ENCODE measurements at regions not wholly inside any gene's neighbourhood (a gene's known extent, or its start where the extent isn't known, plus 50 kb on each side); places are given as distances from the start of the nearest gene placed in this dataset.
"Not testable (repeated sequence)": the region's sequence is repeated elsewhere in the genome, so short reads cannot be mapped to it uniquely, and the experiment has no call there.

DNA sequence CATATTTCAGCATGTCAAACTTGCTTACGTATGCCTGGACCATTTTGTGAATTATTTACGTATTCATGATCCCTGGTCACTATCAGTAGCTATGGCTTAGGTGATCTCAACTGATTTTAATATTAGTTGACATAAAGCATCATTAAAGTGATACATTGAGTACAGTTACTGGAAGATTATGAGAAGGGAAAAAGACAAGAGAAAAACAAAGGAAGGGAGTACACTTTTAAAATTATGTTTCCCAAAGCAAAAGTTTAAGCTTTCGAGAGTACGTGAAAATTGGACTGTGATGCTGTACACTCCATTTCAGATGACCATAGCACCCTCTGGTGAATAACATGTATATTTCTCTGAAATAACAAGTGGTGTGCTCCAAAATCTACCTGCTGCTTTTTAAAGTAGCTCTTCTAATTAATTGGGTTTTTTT is 215.0 kb upstream of the HSF2 start:
- no peak overlapping the region for H3K4me3 ChIP-seq
- no peaks in the 10 kb centered on the region for H3K36me3 ChIP-seq
- no peaks in the 10 kb centered on the region for H3K9me3 ChIP-seq (ENCODE audit: low read depth)
- H3K27ac ChIP-seq, result no peak overlapping the region
- H3K4me1 ChIP-seq (ENCODE audit: low read depth), result no peaks in the 10 kb centered on the region
- peak; percentile 35 for TF ChIP-seq CTCF (IDR thresholded peaks at IDR 0.05; ENCODE audit: low read depth, low read length)
- peak; percentile 23 to 46 for DNase-seq (ENCODE audit: low read depth in 1 of 2, low spot score in 1 of 2)
- no peaks in the 10 kb centered on the region for H3K27me3 ChIP-seq

- not testable (repeated sequence) for DNase-seq (ENCODE audit: low read depth in 1 of 2, low spot score in 1 of 2); H3K27ac ChIP-seq; H3K9me3 ChIP-seq (ENCODE audit: low read depth); H3K36me3 ChIP-seq; H3K4me1 ChIP-seq (ENCODE audit: low read depth); H3K4me3 ChIP-seq; H3K27me3 ChIP-seq
Measured at GRCh38 chr6:122185458-122185857, 214.0 kb upstream of the HSF2 start.

GRCh38 chr6:122187186-122187585 is 212.3 kb upstream of the HSF2 start:
- no peaks in the 10 kb centered on the region for H3K36me3 ChIP-seq
- no peaks in the 10 kb centered on the region for H3K4me1 ChIP-seq (ENCODE audit: low read depth)
- no peaks in the 10 kb centered on the region for H3K27me3 ChIP-seq
- no peaks in the 10 kb centered on the region for H3K9me3 ChIP-seq (ENCODE audit: low read depth)
- no peak for TF ChIP-seq CTCF (IDR thresholded peaks at IDR 0.05; ENCODE audit: low read depth, low read length)
- no peak for DNase-seq (ENCODE audit: low read depth in 1 of 2, low spot score in 1 of 2)
- H3K4me3 ChIP-seq, result no peak overlapping the region
- no peak overlapping the region for H3K27ac ChIP-seq

DNA sequence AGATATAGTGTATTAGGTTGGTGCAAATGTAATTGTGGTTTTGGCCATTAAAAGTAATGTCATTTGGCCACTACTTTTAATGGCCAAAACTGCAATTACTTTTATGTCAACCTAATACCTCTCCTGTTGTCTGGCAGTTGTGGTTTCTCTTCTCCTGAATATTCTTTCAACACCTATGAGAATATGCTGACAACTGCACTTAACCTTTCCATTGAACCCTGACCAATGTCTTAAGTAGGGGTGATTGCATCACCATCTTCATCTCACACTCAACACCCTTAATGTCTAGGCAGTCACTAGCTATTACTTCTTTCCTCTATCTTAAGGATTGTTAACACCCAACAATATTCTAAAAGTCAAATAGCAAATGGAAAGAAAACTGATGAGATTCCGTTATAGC is 200.5 kb upstream of the HSF2 start:
- Histone ChIP-seq H3K9me3 (ENCODE audit: low read depth) (no peaks in the 10 kb centered on the region), H3K27ac (no peak overlapping the region), H3K27me3 (peaks cover 2% of the 10 kb centered on the region), H3K4me1 (ENCODE audit: low read depth) (no peaks in the 10 kb centered on the region), H3K4me3 (no peak overlapping the region), H3K36me3 (no peaks in the 10 kb centered on the region)
- DNase-seq (ENCODE audit: low read depth in 1 of 2, low spot score in 1 of 2), result peak in 1 of 2 donors; percentile 59
- TF ChIP-seq CTCF (IDR thresholded peaks at IDR 0.05; ENCODE audit: low read depth, low read length), result no peak

- Histone ChIP-seq H3K27me3 (peaks cover 2% of the 10 kb centered on the region), H3K4me3 (no peak overlapping the region), H3K36me3 (no peaks in the 10 kb centered on the region), H3K27ac (no peak overlapping the region), H3K4me1 (ENCODE audit: low read depth) (no peaks in the 10 kb centered on the region), H3K9me3 (ENCODE audit: low read depth) (no peaks in the 10 kb centered on the region)
- no peak for TF ChIP-seq CTCF (IDR thresholded peaks at IDR 0.05; ENCODE audit: low read depth, low read length)
- no peak for DNase-seq (ENCODE audit: low read depth in 1 of 2, low spot score in 1 of 2)
Measured at GRCh38 chr6:122200440-122200839, 199.0 kb upstream of the HSF2 start.

GRCh38 chr6:122202576-122203137 is 196.8 kb upstream of the HSF2 start:
- H3K4me1 ChIP-seq (ENCODE audit: low read depth), result no peaks in the 10 kb centered on the region

More at GRCh38 chr6:122202576-122203137, 196.8 kb upstream of the HSF2 start:
- no peaks in the 10 kb centered on the region for H3K27me3 ChIP-seq
- H3K4me3 ChIP-seq, result no peak overlapping the region
- no peak for TF ChIP-seq CTCF (IDR thresholded peaks at IDR 0.05; ENCODE audit: low read depth, low read length)
- no peaks in the 10 kb centered on the region for H3K9me3 ChIP-seq (ENCODE audit: low read depth)
- H3K27ac ChIP-seq, result no peak overlapping the region
- H3K36me3 ChIP-seq, result no peaks in the 10 kb centered on the region
- no peak for DNase-seq (ENCODE audit: low read depth in 1 of 2, low spot score in 1 of 2)

Measured in cardiac muscle cell (in vitro differentiated cells and primary cell).